Activated CD4-positive, alpha-beta T cell treated with anti-CD3 and anti-CD28 coated beads, Interleukin-2, amount 50 U/mL, for 1 hour (primary cell): ENCODE measurements at regions not wholly inside any gene's neighbourhood (a gene's known extent, or its start where the extent isn't known, plus 50 kb on each side); places are given as distances from the start of the nearest gene placed in this dataset.

Experiments
- DNase-seq: peaks from one replicate; pipeline ENCODE4 v3.0.0-alpha.2; 2020

GRCh38 chr10:90418869-90419652 is 438.8 kb downstream of the HTR7 start:
- DNase-seq, result no peak

GRCh38 chr10:90420637-90421318 is 437.1 kb downstream of the HTR7 start:
- DNase-seq, result no peak

DNA sequence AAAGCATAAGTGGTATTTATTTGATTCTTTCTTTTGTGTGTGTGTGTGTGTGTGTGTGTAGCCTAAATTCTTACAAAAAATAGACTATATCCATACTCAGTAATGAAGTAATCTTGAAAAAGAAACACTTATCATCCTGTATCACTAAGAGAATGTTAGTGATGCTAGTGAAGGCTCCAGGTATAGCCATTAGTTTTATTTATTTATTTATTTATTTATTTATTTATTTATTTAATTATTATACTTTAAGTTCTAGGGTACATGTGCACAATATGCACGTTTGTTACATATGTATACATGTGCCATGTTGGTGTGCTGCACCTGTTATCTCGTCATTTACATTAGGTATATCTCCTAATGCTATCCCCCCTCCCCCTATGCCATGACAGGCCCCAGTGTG is 436.0 kb downstream of the HTR7 start:
- DNase-seq, result no peak

GRCh38 chr10:90424730-90425129 is 433.1 kb downstream of the HTR7 start:
- no peak for DNase-seq

DNA sequence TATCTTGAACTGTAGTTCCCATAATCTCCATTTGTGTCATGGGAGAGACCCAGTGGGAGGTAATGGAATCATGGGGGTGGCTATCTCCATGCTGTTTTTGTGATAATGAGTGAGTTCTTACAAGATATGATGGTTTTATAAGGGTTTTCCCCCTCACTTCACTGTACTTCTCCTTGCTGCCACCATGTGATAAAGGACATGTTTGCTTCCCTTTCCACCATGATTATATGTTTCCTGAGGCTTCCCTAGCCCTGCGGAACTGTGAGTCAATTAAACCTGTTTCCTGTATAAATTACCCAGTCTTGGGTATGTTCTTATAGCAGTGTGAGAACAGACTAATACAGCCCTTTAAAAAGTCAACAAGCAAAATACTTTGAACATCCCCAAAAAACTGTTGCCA is 427.7 kb downstream of the HTR7 start:
- DNase-seq, result no peak

DNA sequence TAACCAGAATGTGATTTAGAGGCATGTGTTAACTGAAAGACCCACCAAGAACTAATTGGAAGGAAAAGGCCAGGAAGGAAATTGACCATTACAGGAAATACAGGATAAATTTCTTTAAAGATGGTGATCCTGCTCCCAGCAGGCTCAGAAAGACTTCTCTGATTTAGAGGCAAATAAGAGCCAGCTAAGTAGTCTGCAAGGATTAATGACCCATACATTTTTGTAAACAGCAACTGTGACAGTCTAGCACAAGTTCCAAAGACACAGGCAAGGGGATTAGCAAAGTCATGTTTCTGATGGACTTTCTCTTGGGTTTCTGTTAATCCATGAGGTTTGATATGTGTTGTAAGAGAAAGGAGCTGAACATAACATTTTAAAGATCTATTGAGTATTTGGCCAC is 425.0 kb downstream of the HTR7 start:
- DNase-seq, result no peak

- no peak for DNase-seq
These were observed 422.5 kb downstream of the HTR7 start for GRCh38 chr10:90435296-90435695.

DNA sequence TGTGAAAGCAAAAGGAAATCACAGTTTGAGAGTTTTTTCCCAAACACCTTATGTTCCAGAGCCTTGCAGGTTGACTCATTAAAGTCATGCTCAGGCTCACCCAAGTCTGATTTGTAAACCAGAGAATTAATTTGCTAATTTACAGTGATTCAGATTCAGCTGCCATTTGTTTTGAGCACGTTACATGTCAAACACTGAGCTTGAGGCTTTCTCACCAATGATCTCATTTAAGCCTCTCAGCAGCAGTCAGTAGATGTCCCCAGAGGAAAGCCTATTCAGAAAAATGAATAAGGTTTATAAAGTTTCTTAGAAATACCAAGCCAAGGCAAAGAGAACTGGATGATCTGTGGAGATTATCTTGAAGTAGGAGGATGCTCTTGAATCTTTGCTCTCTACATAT is 420.4 kb downstream of the HTR7 start:
- DNase-seq, result no peak

DNA sequence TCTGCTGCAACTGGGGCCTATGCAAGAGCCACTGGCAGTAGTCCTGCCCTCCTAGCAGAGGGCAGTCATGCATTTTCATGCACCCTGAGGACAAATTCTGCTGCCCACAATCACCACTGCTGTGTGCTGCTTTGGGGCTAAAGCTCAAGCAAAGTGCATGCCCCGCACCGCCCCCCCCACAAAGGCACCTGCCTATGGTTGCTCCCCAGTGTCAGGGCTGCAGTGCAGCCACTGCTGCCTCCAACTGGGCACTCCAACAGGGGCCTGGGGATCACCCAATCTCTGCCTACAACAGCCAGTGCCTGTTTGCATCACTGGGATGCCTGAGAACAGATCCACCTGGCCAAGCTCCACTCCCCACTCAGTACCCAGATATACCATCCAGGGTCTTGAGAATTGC is 417.0 kb downstream of the HTR7 start:
- DNase-seq, result no peak

GRCh38 chr10:90443342-90443741 is 414.5 kb downstream of the HTR7 start:
- no peak for DNase-seq

- DNase-seq, result no peak
These were observed 410.0 kb downstream of the HTR7 start for GRCh38 chr10:90447831-90448230.

DNA sequence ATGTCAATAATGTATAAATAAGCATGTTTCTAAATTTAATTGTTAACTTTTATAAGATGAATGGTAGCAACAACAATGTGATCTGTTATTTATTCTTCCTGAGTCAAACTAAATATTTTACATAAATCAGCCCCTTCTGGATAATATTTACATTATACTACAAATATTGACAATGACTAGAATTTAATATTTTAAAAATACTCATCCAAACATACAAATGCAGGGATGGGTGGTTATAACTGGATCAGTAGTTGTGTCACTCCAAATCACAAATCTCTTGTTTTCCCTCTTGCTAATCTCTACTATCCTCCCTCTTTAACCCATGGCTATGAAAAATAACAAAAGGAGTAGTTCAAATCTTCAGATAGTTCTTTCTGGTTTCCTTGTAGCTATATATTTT is 407.0 kb downstream of the HTR7 start:
- DNase-seq, result no peak

DNA sequence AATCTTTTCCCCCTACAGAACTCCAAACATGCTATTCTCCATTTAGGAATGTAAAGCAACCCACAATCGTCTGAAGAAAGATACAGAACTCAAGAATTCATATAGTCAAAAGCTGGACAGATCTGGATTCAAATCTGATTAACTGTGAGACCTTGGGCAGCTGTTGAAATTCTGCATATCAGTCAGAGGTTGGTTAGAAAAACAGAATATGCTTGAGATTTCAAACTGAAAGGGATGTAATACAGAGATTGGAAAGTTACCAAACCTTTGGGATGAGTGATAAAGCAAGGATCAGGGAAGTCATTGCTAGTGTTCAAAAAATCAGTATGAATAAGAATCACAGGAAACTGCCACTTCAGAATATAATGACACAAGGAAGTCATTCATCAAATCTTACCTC is 406.6 kb downstream of the HTR7 start:
- no peak for DNase-seq

DNA sequence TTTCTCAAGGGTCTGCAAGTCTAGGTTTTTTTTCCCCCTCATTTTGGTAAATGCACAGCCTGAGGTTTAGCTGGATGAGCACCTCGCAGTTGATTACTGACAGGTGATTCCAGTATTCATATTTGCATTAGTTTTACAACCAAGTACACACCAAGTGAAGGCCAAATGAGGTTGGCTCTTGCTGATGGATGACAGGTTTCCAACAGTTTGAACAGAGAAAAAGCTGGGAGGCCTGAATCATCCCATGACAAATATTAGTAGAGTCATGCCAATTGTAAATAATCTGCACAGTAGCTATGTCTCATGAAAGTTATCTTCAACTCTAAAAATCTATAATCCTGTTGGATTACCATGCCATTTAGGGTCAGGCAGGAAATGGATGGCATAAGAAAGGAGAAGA is 399.8 kb downstream of the HTR7 start:
- no peak for DNase-seq

DNA sequence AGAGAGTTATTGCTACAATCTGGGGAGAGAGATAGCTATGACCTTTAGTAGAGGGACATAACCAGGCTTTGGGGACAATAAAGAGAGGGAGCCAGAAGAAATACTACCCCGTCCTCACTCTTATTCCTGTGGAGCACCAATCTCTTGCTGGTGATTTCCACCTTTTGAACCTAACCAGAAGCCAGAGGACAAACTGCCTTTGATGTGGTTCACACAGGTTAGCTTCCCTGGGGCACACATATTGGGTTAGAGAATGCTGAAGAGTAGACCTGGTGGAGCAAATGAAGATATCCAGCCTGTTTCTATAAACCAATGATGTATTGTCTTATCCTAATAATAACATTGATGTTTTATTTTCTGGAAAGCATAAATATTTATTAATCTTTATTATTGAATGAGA is 399.3 kb downstream of the HTR7 start:
- no peak for DNase-seq

- DNase-seq, result no peak
These were observed 396.2 kb downstream of the HTR7 start for GRCh38 chr10:90461437-90462155.

DNA sequence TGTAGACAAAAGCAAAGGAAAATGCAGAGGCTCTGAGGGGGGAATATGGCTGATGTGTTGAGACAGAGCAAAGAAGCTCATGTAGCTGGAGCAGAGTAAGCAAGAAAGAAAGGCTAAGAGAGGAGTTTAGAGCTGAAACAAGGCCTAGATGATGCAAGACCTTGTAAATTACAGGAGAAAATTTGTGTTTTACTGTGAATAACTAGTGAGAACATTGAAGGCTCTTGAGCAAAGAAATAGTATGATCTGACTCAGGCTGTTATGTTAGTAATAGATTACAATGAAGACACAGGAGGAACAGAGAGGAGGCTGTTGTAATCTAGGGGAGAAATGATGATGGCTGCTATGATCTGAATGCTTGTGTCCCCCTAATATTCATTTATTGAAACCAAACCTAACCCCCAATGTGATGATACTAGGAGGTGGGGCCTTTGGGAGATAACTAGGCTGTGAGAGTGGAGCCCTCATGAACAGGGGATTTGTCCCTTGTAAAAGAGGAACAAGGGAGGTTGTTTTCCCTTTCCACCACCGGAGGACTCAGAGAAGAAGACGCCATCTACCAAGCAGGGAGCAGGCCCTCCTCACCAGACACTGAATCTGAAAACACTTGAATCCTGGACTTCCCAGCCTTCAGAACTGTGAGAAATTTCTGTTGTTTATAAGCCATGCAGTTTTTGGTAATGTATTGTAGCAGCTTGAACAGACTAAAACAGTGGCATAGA is 394.9 kb downstream of the HTR7 start:
- no peak for DNase-seq

GRCh38 chr10:90464329-90464728 is 393.5 kb downstream of the HTR7 start:
- no peak for DNase-seq

DNA sequence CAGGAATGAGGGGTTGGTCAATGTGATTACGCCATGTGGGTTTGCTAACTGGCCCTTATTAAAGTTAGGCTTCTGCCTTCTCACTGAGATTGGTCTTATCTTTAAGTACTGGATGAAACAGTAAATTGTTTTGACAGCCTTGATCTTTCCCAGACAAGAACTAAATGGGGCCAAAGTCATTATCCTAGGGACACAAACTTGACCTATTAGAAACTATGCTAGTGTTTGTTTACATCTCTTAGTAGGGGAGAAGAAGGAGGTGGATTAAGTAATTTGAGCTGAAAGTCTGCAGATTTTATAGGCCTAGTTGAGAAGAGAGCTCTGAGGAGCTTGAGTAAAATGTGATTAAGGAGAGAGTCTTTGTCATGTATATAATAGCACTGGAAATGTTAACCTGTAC is 386.9 kb downstream of the HTR7 start:
- DNase-seq, result no peak

DNA sequence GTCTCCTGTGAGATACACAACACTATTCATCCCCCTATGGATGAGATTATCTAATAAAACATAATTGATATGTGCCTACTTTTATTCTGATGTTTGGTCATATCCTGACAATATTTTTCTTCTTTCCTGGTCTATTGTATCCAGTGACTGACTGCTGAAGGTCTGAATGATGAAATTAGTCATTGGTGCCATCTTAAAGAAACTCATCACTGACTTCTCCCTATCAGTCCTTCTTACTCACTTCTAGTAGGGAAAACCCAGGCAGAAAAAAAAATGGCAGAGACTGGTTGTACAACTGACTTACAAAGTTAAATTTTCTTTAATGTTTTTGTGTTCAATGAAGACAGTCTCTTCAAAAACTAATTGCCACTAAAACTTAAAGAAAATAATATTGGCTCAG is 377.4 kb downstream of the HTR7 start:
- no peak for DNase-seq

DNA sequence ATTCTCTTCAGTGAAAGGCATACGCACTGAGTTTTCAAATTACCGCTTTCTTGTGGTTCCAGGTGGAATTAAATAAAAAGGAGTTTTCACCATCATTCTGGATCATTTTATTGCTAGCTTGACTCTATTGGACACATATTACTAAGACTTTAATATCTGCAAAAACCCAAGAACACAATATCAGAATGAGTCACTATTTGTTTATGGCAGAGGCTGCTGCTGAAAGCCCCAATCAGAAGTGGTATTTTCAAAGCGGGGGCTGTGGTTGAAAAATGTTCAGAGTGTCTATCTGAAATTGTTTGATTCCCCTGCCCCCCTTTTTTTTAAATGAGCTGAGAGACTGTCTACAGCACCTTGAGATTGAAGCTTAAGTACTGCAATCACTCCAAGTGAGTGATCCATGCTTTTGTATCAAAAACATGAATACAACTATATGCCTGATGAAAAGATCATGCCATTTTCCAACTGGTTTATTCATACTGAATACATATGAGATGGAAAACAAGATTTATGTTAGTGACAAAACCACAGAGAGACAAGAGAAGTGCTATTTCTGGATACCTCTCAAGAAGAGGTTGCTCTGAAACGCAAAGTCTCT is 376.4 kb downstream of the HTR7 start:
- no peak for DNase-seq

GRCh38 chr10:90484518-90484917 is 373.3 kb downstream of the HTR7 start:
- DNase-seq, result no peak

DNA sequence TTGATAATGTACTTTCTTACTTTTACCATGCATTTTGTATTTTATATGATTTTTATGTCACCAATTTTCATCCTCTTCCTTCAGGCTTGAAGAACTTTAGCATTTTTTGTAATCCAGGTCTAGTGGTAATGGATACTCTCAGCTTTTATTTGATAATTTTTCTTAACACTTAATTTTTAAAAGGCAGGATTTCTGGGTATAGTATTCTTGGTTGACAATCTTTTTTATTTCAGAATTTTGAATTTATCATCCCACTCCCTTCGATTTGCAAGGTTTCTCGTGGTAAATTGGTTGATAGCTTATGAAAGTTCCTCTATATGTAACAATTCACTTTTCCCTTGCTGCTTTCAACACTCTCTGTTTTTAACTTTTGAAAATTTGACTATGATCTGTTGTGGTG is 363.7 kb downstream of the HTR7 start:
- no peak for DNase-seq
